A673 (cell line): ENCODE measurements at regions not wholly inside any gene's neighbourhood (a gene's known extent, or its start where the extent isn't known, plus 50 kb on each side); places are given as distances from the start of the nearest gene placed in this dataset.

Source experiments
- EZH2 ChIP-seq: fragments of 200-600 bp; sonication (generic); IDR thresholded peaks from 2 replicates; pipeline ENCODE4 v1.6.1; 2017; ENCODE audit warnings: borderline replicate concordance, low read depth, mild to moderate bottlenecking, mixed read lengths, antibody characterized with exemption, low read length; ENCODE audit not compliant: poor library complexity, severe bottlenecking
- TF ChIP-seq, protein P1 (sequence below): fragments of 300-800, 200-600 bp; sonication (generic); conservative IDR thresholded peaks from 2 replicates; pipeline ENCODE4 v1.5.1; 2017; ENCODE audit warnings: low read depth, mild to moderate bottlenecking, antibody characterized with exemption, low read length, moderate library complexity, mixed read lengths

DNA sequence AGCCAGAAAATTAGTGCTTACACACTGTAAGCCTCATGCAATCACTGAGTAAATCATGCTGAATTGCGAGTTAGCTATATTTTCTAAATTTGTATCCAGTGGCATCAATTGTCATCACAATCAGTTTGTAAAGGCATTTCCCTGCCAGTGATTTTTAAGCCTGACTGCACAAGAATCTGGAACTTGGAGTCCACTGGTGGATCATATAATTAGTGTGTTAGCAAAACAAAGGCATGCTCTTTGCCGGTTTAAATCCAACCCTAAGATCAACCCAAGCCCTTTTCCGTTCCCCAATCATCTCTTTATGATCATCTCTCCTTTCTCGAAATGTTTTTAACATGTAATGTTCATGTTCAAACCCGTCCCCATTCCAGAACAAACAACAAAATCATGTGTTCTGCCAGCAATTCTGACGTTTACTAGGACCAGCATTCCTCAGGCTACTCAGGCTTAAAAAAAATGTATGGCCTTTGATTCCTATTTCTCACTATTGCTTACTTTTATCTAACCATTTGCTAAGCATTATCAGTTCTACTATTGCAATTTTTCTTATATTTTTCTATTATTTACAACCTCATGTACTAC lies 649.2 kb downstream of the SORCS1 start:
- TF ChIP-seq, protein P1, sequence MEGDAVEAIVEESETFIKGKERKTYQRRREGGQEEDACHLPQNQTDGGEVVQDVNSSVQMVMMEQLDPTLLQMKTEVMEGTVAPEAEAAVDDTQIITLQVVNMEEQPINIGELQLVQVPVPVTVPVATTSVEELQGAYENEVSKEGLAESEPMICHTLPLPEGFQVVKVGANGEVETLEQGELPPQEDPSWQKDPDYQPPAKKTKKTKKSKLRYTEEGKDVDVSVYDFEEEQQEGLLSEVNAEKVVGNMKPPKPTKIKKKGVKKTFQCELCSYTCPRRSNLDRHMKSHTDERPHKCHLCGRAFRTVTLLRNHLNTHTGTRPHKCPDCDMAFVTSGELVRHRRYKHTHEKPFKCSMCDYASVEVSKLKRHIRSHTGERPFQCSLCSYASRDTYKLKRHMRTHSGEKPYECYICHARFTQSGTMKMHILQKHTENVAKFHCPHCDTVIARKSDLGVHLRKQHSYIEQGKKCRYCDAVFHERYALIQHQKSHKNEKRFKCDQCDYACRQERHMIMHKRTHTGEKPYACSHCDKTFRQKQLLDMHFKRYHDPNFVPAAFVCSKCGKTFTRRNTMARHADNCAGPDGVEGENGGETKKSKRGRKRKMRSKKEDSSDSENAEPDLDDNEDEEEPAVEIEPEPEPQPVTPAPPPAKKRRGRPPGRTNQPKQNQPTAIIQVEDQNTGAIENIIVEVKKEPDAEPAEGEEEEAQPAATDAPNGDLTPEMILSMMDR = no peak
- no peak for TF ChIP-seq EZH2
